SK-N-SH (cell line): ENCODE measurements at regions not wholly inside any gene's neighbourhood (a gene's known extent, or its start where the extent isn't known, plus 50 kb on each side); places are given as distances from the start of the nearest gene placed in this dataset.

Source experiments
- CTCF ChIA-PET: fragments of 300-600, 350-600 bp; formaldehyde crosslinking; extraction: SDS; loops from one replicate; lab custom pipeline; 2021; lab: Yijun Ruan, JAX
- POLR2A ChIA-PET: fragments of 350-600 bp; sonication (Branson Sonifier 250); formaldehyde crosslinking; extraction: SDS; loops from one replicate; lab custom pipeline; 2020; ENCODE audit warnings: antibody characterized with exemption, inconsistent platforms; lab: Yijun Ruan, JAX
- DNase-seq: peaks from one replicate; pipeline ENCODE4 v3.0.0; 2012
- H2AFZ ChIP-seq: fragments of 200-600 bp; sonication (generic); 2 replicates; pipeline ENCODE4 v1.8.1; 2016; ENCODE audit warnings: antibody characterized with exemption, mild to moderate bottlenecking, low read depth
- H3F3A ChIP-seq: fragments of 200-600 bp; sonication (generic); replicated peaks from 2 replicates; pipeline ENCODE3; 2016; ENCODE audit warnings: antibody characterized with exemption, mild to moderate bottlenecking; ENCODE audit not compliant: insufficient read depth
- H3K27ac ChIP-seq, 2 experiments: fragments of 200-500 bp in 1 of 2; fragments of 200-600 bp in 1 of 2; sonication (Bioruptor generic) in 1 of 2; sonication (generic), shearing (Covaris generic) in 1 of 2; 2 replicates each; pipeline versions ENCODE4 v1.5.1 to v1.6.1; 2014 to 2016; ENCODE audit warnings: low read depth in 2 of 2, inconsistent platforms in 1 of 2, low read length in 1 of 2, mild to moderate bottlenecking in 1 of 2, mixed read lengths in 1 of 2
- H3K27me3 ChIP-seq: fragments of 200-600 bp; sonication (generic), shearing (Covaris generic); 2 replicates; pipeline ENCODE4 v1.6.1; 2016; ENCODE audit warnings: mixed run types; ENCODE audit not compliant: insufficient read depth
- H3K36me3 ChIP-seq, 2 experiments: fragments of 200-500 bp in 1 of 2; fragments of 200-600 bp in 1 of 2; sonication (Bioruptor generic) in 1 of 2; sonication (generic) in 1 of 2; replicated peaks in 1 of 2; 2 replicates each; pipeline versions ENCODE3 to v1.5.1; 2014 to 2016; ENCODE audit warnings: low read length in 1 of 2, mild to moderate bottlenecking in 1 of 2; ENCODE audit not compliant: insufficient read depth in 2 of 2, control insufficient read depth in 1 of 2
- H3K4me1 ChIP-seq, 2 experiments: fragments of 200-500 bp in 1 of 2; fragments of 200-600 bp in 1 of 2; sonication (Bioruptor generic) in 1 of 2; sonication (generic), shearing (Covaris generic) in 1 of 2; 2 replicates each; pipeline versions ENCODE4 v1.5.1 to v1.6.1; 2014 to 2016; ENCODE audit warnings: low read depth in 1 of 2, low read length in 1 of 2, mixed run types in 1 of 2; ENCODE audit not compliant: insufficient read depth in 2 of 2, control insufficient read depth in 1 of 2
- H3K4me2 ChIP-seq: fragments of 200-600 bp; sonication (generic), shearing (Covaris generic); 2 replicates; pipeline ENCODE4 v1.6.1; 2017; ENCODE audit warnings: mixed run types
- H3K4me3 ChIP-seq, 2 experiments: fragments of 200-500 bp in 1 of 2; fragments of 200-600 bp in 1 of 2; sonication (Bioruptor generic) in 1 of 2; sonication (generic), shearing (Covaris generic) in 1 of 2; 2 replicates each; pipeline versions ENCODE4 v1.5.1 to v1.8.1; 2014 to 2016; ENCODE audit warnings: low read depth in 2 of 2, inconsistent platforms in 1 of 2, low read length in 1 of 2, mild to moderate bottlenecking in 1 of 2, mixed read lengths in 1 of 2, moderate library complexity in 1 of 2
- H3K79me2 ChIP-seq: fragments of 200-600 bp; sonication (generic); 2 replicates; pipeline ENCODE4 v1.8.1; 2017; ENCODE audit warnings: mild to moderate bottlenecking; ENCODE audit not compliant: insufficient read depth
- H3K9ac ChIP-seq: fragments of 200-600 bp; sonication (generic); 2 replicates; pipeline ENCODE4 v1.6.1; 2017; ENCODE audit warnings: mixed run types
- H3K9me2 ChIP-seq: fragments of 200-600 bp; sonication (generic); 2 replicates; pipeline ENCODE4 v1.6.1; 2017; ENCODE audit warnings: mixed run types
- H3K9me3 ChIP-seq: fragments of 200-600 bp; sonication (generic); 2 replicates; pipeline ENCODE4 v1.6.1; 2017; ENCODE audit warnings: mixed run types, mild to moderate bottlenecking, moderate library complexity
- H4K20me1 ChIP-seq: fragments of 200-600 bp; sonication (generic); 2 replicates; pipeline ENCODE4 v1.6.1; 2017; ENCODE audit warnings: mild to moderate bottlenecking, mixed run types; ENCODE audit not compliant: insufficient read depth
- MXI1 ChIP-seq: IDR thresholded peaks from 2 replicates; pipeline ENCODE4 v1.6.1; 2012; ENCODE audit warnings: mild to moderate bottlenecking, low read depth, low read length, improper control_type of control experiment
- RFX5 ChIP-seq: IDR thresholded peaks from 2 replicates; pipeline ENCODE4 v1.6.1; 2012; ENCODE audit warnings: mild to moderate bottlenecking, improper control_type of control experiment, low read length
- RXRA ChIP-seq: IDR thresholded peaks from 2 replicates; pipeline ENCODE4 v1.4.0; 2012; ENCODE audit warnings: low read depth, mild to moderate bottlenecking, borderline replicate concordance
- SMC3 ChIP-seq: IDR thresholded peaks from 2 replicates; pipeline ENCODE4 v1.6.1; 2012; ENCODE audit warnings: low read depth, low read length, improper control_type of control experiment
- TAF1 ChIP-seq: IDR thresholded peaks from 2 replicates; pipeline ENCODE4 v1.6.1; 2012; ENCODE audit warnings: low read depth, mild to moderate bottlenecking, low read length, moderate library complexity, borderline replicate concordance
- TCF12 ChIP-seq: IDR thresholded peaks from 2 replicates; pipeline ENCODE4 v1.4.0; 2012
- TEAD4 ChIP-seq: IDR thresholded peaks from 2 replicates; pipeline ENCODE4 v1.4.0; 2012; ENCODE audit warnings: mild to moderate bottlenecking, borderline replicate concordance; ENCODE audit not compliant: insufficient read depth
- WGBS: methylation state at CpG from one replicate; pipeline ENCODE4 v1.1.6; 2017; ENCODE audit warnings: low lambda C conversion rate; 5-methylcytosine and 5-hydroxymethylcytosine counted together
- TF ChIP-seq, protein P1 (sequence below): IDR thresholded peaks from 2 replicates; pipeline ENCODE4 v1.4.0; 2012; ENCODE audit warnings: low read depth, borderline replicate concordance
- TF ChIP-seq, protein P2 (sequence below): fragments of 200-600 bp; sonication (generic); IDR thresholded peaks from 2 replicates; pipeline ENCODE4 v1.6.1; 2017; ENCODE audit warnings: antibody characterized with exemption, mild to moderate bottlenecking, moderate library complexity
- TF ChIP-seq, protein P3 (sequence below): fragments of 150-350 bp; IDR thresholded peaks from 2 replicates; pipeline ENCODE4 v1.6.1; 2016; ENCODE audit warnings: mild to moderate bottlenecking, low read depth, low read length
- TF ChIP-seq, protein P4 (sequence below): fragments of 150-350 bp; IDR thresholded peaks from 2 replicates; pipeline ENCODE4 v1.6.1; 2017; ENCODE audit warnings: antibody characterized with exemption, low read length, low read depth, borderline replicate concordance

DNA sequence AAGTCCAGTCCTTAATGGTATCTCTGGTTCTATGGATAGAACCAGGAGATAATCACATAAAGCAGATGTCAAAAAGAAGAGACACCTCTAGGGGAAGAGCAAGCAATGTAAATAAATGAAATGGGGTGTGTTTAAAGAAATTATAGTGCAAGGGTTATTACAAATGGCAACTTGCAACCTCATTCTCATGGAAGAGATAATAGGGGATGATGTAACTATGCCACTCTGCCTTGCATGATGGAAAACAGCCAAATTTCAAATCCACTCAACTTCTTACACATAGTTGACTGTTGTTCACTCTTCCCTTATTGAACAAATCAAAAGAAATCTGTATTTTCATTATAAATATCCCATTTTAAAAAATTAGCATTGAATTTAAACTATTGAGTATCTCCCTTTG lies 274.0 kb upstream of the TMPRSS15 start:
- H3K79me2 ChIP-seq: no peaks in the 10 kb centered on the region
- no peaks in the 10 kb centered on the region for H3F3A ChIP-seq
- H3K36me3 ChIP-seq: no peaks in the 10 kb centered on the region
- no peaks in the 10 kb centered on the region for H3K9me2 ChIP-seq
- no peak for DNase-seq
- CTCF ChIA-PET: no interaction called here
- no peak overlapping the region for H2AFZ ChIP-seq
- no peak overlapping the region for H3K27ac ChIP-seq
- H3K4me3 ChIP-seq: no peak overlapping the region
- POLR2A ChIA-PET: no interaction called here
- TF ChIP-seq RFX5 (no peak), RXRA (no peak)
- TF ChIP-seq, protein P1, sequence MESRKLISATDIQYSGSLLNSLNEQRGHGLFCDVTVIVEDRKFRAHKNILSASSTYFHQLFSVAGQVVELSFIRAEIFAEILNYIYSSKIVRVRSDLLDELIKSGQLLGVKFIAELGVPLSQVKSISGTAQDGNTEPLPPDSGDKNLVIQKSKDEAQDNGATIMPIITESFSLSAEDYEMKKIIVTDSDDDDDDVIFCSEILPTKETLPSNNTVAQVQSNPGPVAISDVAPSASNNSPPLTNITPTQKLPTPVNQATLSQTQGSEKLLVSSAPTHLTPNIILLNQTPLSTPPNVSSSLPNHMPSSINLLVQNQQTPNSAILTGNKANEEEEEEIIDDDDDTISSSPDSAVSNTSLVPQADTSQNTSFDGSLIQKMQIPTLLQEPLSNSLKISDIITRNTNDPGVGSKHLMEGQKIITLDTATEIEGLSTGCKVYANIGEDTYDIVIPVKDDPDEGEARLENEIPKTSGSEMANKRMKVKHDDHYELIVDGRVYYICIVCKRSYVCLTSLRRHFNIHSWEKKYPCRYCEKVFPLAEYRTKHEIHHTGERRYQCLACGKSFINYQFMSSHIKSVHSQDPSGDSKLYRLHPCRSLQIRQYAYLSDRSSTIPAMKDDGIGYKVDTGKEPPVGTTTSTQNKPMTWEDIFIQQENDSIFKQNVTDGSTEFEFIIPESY: no peak
- TF ChIP-seq, all 33 proteins: peak for 0
- no peaks in the 10 kb centered on the region; the same call in 1 of the 2 replicates for H3K9me3 ChIP-seq
- H3K27me3 ChIP-seq: no peaks in the 10 kb centered on the region
- no peak overlapping the region for H3K4me2 ChIP-seq
- H3K9ac ChIP-seq: no peak overlapping the region
- H4K20me1 ChIP-seq: no peaks in the 10 kb centered on the region
- H3K4me1 ChIP-seq: no peaks in the 10 kb centered on the region

DNA sequence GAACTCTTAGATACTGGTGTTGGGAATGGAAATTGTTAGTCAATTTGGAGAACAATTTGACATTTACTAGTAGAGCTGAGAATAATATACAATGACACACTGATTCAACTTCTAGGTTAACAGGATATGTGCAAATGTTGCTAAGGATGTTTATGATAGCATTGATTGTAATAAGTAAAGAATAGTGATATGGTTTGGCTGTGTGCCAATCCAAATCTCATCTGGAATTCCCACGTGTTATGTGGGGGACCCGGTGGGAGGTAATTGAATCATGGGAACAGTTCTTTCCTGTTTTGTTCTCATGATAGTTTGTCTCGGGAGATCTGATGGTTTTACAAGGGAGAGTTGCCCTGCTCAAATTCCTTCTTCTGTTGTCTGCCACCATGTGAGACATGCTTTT lies 302.4 kb upstream of the TMPRSS15 start:
- Histone ChIP-seq H3K27ac (no peak overlapping the region), H3K9me2 (no peaks in the 10 kb centered on the region), H3F3A (no peaks in the 10 kb centered on the region), H4K20me1 (no peaks in the 10 kb centered on the region), H3K4me3 (no peak overlapping the region), H3K27me3 (no peaks in the 10 kb centered on the region), H3K36me3 (no peaks in the 10 kb centered on the region), H3K9me3 (no peaks in the 10 kb centered on the region), H3K79me2 (no peaks in the 10 kb centered on the region), H3K9ac (no peak overlapping the region), H3K4me1 (no peaks in the 10 kb centered on the region), H3K4me2 (no peak overlapping the region), H2AFZ (no peak overlapping the region)
- CTCF ChIA-PET: no interaction called here
- POLR2A ChIA-PET: no interaction called here
- WGBS: 6% methylated on average over 3 of the region's 3 CpGs
- no peak for DNase-seq
- TF ChIP-seq TCF12: no peak
- TF ChIP-seq, protein P2, sequence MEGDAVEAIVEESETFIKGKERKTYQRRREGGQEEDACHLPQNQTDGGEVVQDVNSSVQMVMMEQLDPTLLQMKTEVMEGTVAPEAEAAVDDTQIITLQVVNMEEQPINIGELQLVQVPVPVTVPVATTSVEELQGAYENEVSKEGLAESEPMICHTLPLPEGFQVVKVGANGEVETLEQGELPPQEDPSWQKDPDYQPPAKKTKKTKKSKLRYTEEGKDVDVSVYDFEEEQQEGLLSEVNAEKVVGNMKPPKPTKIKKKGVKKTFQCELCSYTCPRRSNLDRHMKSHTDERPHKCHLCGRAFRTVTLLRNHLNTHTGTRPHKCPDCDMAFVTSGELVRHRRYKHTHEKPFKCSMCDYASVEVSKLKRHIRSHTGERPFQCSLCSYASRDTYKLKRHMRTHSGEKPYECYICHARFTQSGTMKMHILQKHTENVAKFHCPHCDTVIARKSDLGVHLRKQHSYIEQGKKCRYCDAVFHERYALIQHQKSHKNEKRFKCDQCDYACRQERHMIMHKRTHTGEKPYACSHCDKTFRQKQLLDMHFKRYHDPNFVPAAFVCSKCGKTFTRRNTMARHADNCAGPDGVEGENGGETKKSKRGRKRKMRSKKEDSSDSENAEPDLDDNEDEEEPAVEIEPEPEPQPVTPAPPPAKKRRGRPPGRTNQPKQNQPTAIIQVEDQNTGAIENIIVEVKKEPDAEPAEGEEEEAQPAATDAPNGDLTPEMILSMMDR: no peak
- no peak for TF ChIP-seq SMC3
- no peak for TF ChIP-seq MXI1
- TF ChIP-seq, protein P3, sequence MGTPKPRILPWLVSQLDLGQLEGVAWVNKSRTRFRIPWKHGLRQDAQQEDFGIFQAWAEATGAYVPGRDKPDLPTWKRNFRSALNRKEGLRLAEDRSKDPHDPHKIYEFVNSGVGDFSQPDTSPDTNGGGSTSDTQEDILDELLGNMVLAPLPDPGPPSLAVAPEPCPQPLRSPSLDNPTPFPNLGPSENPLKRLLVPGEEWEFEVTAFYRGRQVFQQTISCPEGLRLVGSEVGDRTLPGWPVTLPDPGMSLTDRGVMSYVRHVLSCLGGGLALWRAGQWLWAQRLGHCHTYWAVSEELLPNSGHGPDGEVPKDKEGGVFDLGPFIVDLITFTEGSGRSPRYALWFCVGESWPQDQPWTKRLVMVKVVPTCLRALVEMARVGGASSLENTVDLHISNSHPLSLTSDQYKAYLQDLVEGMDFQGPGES: no peak
- TF ChIP-seq TEAD4: no peak
- TF ChIP-seq, protein P4, sequence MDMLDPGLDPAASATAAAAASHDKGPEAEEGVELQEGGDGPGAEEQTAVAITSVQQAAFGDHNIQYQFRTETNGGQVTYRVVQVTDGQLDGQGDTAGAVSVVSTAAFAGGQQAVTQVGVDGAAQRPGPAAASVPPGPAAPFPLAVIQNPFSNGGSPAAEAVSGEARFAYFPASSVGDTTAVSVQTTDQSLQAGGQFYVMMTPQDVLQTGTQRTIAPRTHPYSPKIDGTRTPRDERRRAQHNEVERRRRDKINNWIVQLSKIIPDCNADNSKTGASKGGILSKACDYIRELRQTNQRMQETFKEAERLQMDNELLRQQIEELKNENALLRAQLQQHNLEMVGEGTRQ: no peak
- no peak for TF ChIP-seq TAF1
